NCI-H69 (cell line): ENCODE measurements at regions not wholly inside any gene's neighbourhood (a gene's known extent, or its start where the extent isn't known, plus 50 kb on each side); places are given as distances from the start of the nearest gene placed in this dataset.

ENCODE experiments used
- DNase-seq: peaks from one replicate; lab custom pipeline; 2025; lab: John Stamatoyannopoulos, UW

GRCh38 chr16:18059089-18059488, 277.4 kb downstream of the NPIPA8 start:
- no peak for DNase-seq

GRCh38 chr16:18055411-18055916, 281.1 kb downstream of the NPIPA8 start:
- DNase-seq: no peak

GRCh38 chr16:18050777-18051176, 285.8 kb downstream of the NPIPA8 start:
- no peak for DNase-seq

- DNase-seq: no peak
Observed at GRCh38 chr16:18050234-18050633, 286.3 kb downstream of the NPIPA8 start.

GRCh38 chr16:18049547-18050133, 286.9 kb downstream of the NPIPA8 start:
- no peak for DNase-seq

GRCh38 chr16:18048853-18049546, 287.5 kb downstream of the NPIPA8 start:
- DNase-seq: no peak

GRCh38 chr16:18047761-18048160, 288.8 kb downstream of the NPIPA8 start:
- no peak for DNase-seq

GRCh38 chr16:18045356-18045755, 291.2 kb downstream of the NPIPA8 start:
- DNase-seq: no peak

GRCh38 chr16:18041864-18042834, 294.4 kb downstream of the NPIPA8 start:
- peak; percentile 87 for DNase-seq

- DNase-seq: no peak
Observed at GRCh38 chr16:18039931-18040330, 296.6 kb downstream of the NPIPA8 start.

- DNase-seq: no peak
Observed at GRCh38 chr16:18037051-18037450, 299.5 kb downstream of the NPIPA8 start.

- DNase-seq: peak; percentile 7
Observed at GRCh38 chr16:18024611-18025010, 311.9 kb downstream of the NPIPA8 start.

- peak; percentile 58 for DNase-seq
Observed at GRCh38 chr16:18018376-18018775, 318.2 kb downstream of the NPIPA8 start.

- no peak for DNase-seq
Observed at GRCh38 chr16:18013863-18014262, 322.7 kb downstream of the NPIPA8 start.

GRCh38 chr16:18008356-18008755, 328.2 kb downstream of the NPIPA8 start:
- no peak for DNase-seq

GRCh38 chr16:18003033-18003432, 333.5 kb downstream of the NPIPA8 start:
- no peak for DNase-seq

GRCh38 chr16:17998996-17999395, 337.5 kb downstream of the NPIPA8 start:
- DNase-seq: no peak

GRCh38 chr16:17998550-17998949, 338.0 kb downstream of the NPIPA8 start:
- no peak for DNase-seq

- DNase-seq: no peak
Observed at GRCh38 chr16:17994027-17994426, 342.5 kb downstream of the NPIPA8 start.

- DNase-seq: no peak
Observed at GRCh38 chr16:17992416-17992815, 344.1 kb downstream of the NPIPA8 start.

- DNase-seq: no peak
Observed at GRCh38 chr16:17989255-17989654, 347.3 kb downstream of the NPIPA8 start.

GRCh38 chr16:17988839-17989238, 347.7 kb downstream of the NPIPA8 start:
- DNase-seq: no peak

GRCh38 chr16:17986991-17987390, 349.5 kb downstream of the NPIPA8 start:
- no peak for DNase-seq
